ENCODE measurements at regions not wholly inside any gene's neighbourhood (a gene's known extent, or its start where the extent isn't known, plus 50 kb on each side); places are given as distances from the start of the nearest gene placed in this dataset.

GRCh38 chr5:85182344-85182743 is 797.7 kb upstream of the EDIL3 start:
- TF ChIP-seq CTCF (IDR thresholded peaks at IDR 0.05) (no peak), POLR2A (IDR thresholded peaks at IDR 0.05) (no peak)
